ENCODE measurements at regions not wholly inside any gene's neighbourhood (a gene's known extent, or its start where the extent isn't known, plus 50 kb on each side); places are given as distances from the start of the nearest gene placed in this dataset.
"Not testable (repeated sequence)": the region's sequence is repeated elsewhere in the genome, so short reads cannot be mapped to it uniquely, and the experiment has no call there.

DNA sequence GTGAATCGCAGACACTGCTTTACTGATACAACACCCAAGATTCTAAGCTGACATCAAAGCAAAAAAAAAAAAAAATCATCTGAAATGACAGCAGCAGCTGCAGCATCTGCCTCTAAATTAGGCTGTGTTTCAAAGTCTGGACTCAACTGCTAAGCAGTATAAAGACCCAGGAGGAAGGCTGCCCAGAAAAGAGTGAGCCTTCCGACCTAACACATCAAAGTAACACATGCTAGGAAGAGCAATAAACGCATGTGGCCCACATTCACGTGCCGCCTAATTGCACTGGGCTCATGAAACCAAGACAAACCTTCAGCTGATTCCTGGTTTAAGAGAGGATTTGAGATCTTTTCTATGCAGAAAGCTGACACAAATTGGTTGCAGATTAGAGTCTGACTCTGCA is 317.1 kb downstream of the ZIC4 start:
- TF ChIP-seq, protein P1, sequence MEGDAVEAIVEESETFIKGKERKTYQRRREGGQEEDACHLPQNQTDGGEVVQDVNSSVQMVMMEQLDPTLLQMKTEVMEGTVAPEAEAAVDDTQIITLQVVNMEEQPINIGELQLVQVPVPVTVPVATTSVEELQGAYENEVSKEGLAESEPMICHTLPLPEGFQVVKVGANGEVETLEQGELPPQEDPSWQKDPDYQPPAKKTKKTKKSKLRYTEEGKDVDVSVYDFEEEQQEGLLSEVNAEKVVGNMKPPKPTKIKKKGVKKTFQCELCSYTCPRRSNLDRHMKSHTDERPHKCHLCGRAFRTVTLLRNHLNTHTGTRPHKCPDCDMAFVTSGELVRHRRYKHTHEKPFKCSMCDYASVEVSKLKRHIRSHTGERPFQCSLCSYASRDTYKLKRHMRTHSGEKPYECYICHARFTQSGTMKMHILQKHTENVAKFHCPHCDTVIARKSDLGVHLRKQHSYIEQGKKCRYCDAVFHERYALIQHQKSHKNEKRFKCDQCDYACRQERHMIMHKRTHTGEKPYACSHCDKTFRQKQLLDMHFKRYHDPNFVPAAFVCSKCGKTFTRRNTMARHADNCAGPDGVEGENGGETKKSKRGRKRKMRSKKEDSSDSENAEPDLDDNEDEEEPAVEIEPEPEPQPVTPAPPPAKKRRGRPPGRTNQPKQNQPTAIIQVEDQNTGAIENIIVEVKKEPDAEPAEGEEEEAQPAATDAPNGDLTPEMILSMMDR (IDR thresholded peaks at IDR 0.05; ENCODE audit: low read depth, low read length, missing control alignments), result no peak
- DNase-seq (ENCODE audit: low read depth), result no peak
- H3K4me3 ChIP-seq (ENCODE audit: low read depth, low read length), result no peak overlapping the region

DNA sequence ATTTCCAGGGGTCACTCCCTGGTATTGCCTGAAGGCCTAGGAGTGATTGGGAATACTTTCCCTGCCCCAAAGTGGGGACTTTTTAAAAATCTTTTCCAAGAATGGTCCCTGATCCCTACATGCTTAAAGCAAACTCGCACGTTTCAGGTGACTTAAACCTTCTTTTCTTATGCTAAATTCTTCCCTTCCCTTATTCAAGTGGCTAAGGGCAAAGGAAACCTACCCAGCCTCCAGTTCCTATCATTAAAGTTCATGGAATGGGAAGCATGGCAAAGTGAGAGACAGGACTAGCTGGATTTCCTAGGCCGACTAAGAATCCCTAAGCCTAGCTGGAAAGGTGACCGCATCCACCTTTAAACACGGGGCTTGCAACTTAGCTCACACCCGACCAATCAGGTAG is 346.8 kb downstream of the ZIC4 start:
- H3K4me3 ChIP-seq (ENCODE audit: low read depth, low read length); DNase-seq (ENCODE audit: low read depth): not testable (repeated sequence)

DNA sequence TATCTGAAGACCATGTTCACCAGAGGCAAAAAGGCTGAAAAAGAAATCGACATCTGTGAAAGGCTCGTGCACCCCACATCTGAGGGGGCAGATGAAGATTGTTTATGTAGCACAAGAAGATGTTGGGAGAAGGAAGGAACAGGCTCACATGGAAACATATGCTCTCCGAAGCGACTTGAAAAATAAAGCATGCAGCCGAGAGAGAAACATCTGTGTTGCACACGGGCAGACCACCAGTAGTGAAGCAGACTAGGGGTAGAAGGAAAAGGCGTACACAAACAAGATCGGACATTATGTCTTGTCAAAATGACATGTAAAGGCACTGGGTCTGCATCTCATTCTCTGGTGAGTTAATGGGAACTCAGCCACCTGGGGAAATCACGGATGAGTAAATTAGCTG is 356.5 kb downstream of the ZIC4 start:
- H3K4me3 ChIP-seq (ENCODE audit: low read depth, low read length), result no peak overlapping the region
- TF ChIP-seq, protein P1 (IDR thresholded peaks at IDR 0.05; ENCODE audit: low read depth, low read length, missing control alignments), result no peak
- DNase-seq (ENCODE audit: low read depth), result no peak

DNA sequence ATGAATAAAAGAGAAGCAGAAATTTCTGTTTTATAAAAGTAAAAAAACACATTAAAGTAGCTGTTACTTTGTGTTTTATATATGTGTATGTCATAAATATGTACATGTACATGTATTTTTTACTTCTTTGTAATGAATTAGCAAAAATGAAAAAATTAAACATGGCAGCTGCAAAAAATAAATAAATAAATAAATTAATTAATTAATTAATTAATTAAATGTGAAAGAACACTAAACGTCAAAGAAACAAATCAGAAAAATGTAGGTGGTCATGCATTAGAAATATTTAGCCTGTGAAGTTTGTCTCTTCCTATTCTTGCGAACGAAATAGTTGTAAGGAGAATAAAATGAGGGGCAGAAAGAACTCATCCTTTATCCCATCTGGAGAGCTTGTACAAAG is 357.0 kb downstream of the ZIC4 start:
- DNase-seq (ENCODE audit: low read depth), result no peak
- TF ChIP-seq, protein P1 (IDR thresholded peaks at IDR 0.05; ENCODE audit: low read depth, low read length, missing control alignments), result no peak
- no peak overlapping the region for H3K4me3 ChIP-seq (ENCODE audit: low read depth, low read length)

DNA sequence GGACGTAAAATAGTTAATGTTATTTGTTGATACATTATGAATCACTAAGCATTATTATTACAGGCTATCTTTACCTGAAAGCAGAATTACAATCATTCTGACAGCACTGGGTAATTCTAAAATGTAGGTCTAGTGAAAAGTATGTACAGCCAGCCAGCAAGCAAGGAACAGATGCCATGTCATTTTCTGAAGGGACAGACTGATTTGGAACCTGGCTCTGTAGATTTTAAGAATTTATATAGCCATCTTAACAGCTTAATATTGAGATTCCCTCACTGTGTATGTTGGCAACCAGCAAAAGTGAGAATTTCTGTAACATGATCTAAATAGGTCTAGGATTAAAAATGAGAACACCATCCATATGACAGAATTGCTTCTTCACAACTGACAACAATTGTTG is 359.4 kb downstream of the ZIC4 start:
- no peak for DNase-seq (ENCODE audit: low read depth)
- TF ChIP-seq, protein P1 (IDR thresholded peaks at IDR 0.05; ENCODE audit: low read depth, low read length, missing control alignments), result no peak
- no peak overlapping the region for H3K4me3 ChIP-seq (ENCODE audit: low read depth, low read length)

DNA sequence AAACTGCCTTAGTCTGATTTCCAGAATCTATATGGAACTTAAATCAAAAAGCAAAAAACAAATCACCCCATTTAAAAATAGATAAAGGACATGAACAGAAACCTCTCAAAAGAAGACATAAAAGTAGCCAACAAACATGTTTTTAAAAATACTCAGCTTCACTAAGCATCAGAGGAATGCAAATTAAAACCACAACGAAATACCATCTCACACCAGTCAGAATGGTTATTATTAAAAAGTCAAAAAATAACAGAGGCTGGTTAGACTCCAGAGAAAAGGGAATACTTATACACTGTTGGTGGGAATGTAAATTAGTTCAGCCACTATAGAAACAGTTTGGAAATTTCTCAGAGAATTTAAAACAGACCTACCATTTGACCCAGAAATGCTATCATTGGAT is 367.9 kb downstream of the ZIC4 start:
- TF ChIP-seq, protein P1 (IDR thresholded peaks at IDR 0.05; ENCODE audit: low read depth, low read length, missing control alignments), result no peak
- no peak for DNase-seq (ENCODE audit: low read depth)

DNA sequence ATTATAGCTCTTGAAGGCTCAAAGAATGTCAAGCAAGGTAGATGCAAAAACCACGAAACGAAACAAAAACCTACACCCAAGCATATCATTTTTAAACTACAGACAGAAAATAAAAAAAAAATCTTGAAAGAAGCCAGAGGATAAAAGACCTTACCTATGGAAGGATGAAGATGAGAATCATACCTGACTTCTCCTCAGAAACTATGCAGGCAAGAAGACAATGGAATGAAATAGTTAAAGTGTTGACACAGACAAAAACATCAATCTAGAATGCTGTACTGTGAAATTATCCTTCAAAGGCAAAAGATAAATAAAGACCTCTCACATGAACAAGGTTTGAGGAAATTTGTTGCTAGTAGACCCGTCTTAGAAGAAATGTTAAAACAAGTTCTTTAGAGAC is 372.0 kb downstream of the ZIC4 start:
- TF ChIP-seq, protein P1 (IDR thresholded peaks at IDR 0.05; ENCODE audit: low read depth, low read length, missing control alignments), result no peak
- DNase-seq (ENCODE audit: low read depth), result no peak
- H3K4me3 ChIP-seq (ENCODE audit: low read depth, low read length), result no peak overlapping the region

More for the DNA sequence above, 367.9 kb downstream of the ZIC4 start:
- H3K4me3 ChIP-seq (ENCODE audit: low read depth, low read length), result no peak overlapping the region

DNA sequence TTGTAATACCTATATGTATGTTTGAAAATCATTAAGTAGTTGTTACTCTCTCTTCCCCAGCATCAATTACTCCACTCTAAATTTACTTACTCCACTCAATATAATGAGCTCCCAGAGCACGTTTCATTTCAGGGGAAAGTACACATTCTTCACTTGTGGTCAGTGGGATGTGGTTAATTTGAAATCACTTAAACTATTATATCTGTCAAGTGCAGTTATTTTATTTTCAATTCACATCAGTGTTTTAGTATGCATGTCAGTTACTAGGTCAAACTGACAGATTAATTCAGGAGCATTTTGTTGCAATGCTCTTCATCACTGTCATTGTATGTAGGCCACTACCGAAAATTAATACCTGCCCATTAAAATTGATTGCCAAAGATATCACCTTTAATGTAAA is 376.1 kb downstream of the ZIC4 start:
- TF ChIP-seq, protein P1 (IDR thresholded peaks at IDR 0.05; ENCODE audit: low read depth, low read length, missing control alignments), result no peak
- no peak overlapping the region for H3K4me3 ChIP-seq (ENCODE audit: low read depth, low read length)
- no peak for DNase-seq (ENCODE audit: low read depth)
